GM12878 (cell line): ENCODE measurements at regions not wholly inside any gene's neighbourhood (a gene's known extent, or its start where the extent isn't known, plus 50 kb on each side); places are given as distances from the start of the nearest gene placed in this dataset.

Experiments
- ATAC-seq: fragments of 200-7000 bp; cut with Tn5 transposase; 3 replicates; pipeline ENCODE4 v1.9.1; 2020; ENCODE audit warnings: mild to moderate bottlenecking, moderate library complexity
- BruUV-seq: library from RNA; stranded (reverse); fragments of 400-500 nt; replicated peaks from 2 replicates; lab custom pipeline; 2021; lab: Mats Ljungman, UMichigan
- CTCF ChIA-PET: fragments of 300-600 bp; sonication (Branson Sonifier 250); formaldehyde crosslinking; extraction: SDS; loops from one replicate; lab custom pipeline; 2021; ENCODE audit warnings: inconsistent platforms; lab: Yijun Ruan, JAX
- POLR2A ChIA-PET: fragments of 350-600 bp; formaldehyde crosslinking; extraction: SDS; loops from one replicate; lab custom pipeline; 2021; ENCODE audit warnings: inconsistent platforms; lab: Charles Lee
- RAD21 ChIA-PET: fragments of 300-600 bp; sonication (Branson Sonifier 250); formaldehyde crosslinking; loops from one replicate; lab custom pipeline; 2023; ENCODE audit warnings: antibody characterized with exemption; ENCODE audit not compliant: unreplicated experiment; lab: Charles Lee
- SMC1A ChIA-PET: fragments of 300-600 bp; sonication (Branson Sonifier 250); formaldehyde crosslinking; loops from one replicate; lab custom pipeline; 2023; ENCODE audit not compliant: unreplicated experiment, uncharacterized antibody; lab: Charles Lee
- DNase-seq: peaks from one replicate; pipeline ENCODE4 v3.0.0-alpha.2; 2011; ENCODE audit warnings: low read depth, low spot score
- FAIRE-seq: peaks from 3 replicates; lab custom pipeline; 2011; peaks lifted over from hg19 to GRCh38; lab: Jason Lieb, UNC
- H2AFZ ChIP-seq: 2 replicates; pipeline ENCODE4 v1.6.0; 2011; ENCODE audit warnings: low read depth, low read length, control low read depth; ENCODE audit not compliant: control insufficient read depth
- H3K27ac ChIP-seq: 2 replicates; pipeline ENCODE4 v1.5.1; 2011; ENCODE audit warnings: control low read depth; ENCODE audit not compliant: control insufficient read depth, insufficient read depth
- H3K27me3 ChIP-seq, 2 experiments: replicated peaks in 1 of 2; 2 replicates each; pipeline versions ENCODE4 v1.6.0 to v1.6.1; 2011; ENCODE audit warnings: low read length in 1 of 2; ENCODE audit not compliant: control insufficient read depth in 2 of 2, insufficient read depth in 2 of 2
- H3K36me3 ChIP-seq, 2 experiments: 2 replicates each; pipeline ENCODE4 v1.5.1; 2011; ENCODE audit warnings: low read length in 1 of 2; ENCODE audit not compliant: control insufficient read depth in 2 of 2, insufficient read depth in 2 of 2
- H3K4me1 ChIP-seq: 2 replicates; pipeline ENCODE4 v1.6.1; 2011; ENCODE audit warnings: mild to moderate bottlenecking, low read length, moderate library complexity, mixed read lengths; ENCODE audit not compliant: control insufficient read depth, insufficient read depth
- H3K4me2 ChIP-seq: 2 replicates; pipeline ENCODE4 v1.6.0; 2011; ENCODE audit warnings: control low read depth; ENCODE audit not compliant: control insufficient read depth, insufficient read depth
- H3K4me3 ChIP-seq: fragments of 200-600 bp; sonication (generic); 2 replicates; pipeline ENCODE4 v1.5.1; 2016
- H3K79me2 ChIP-seq: 2 replicates; pipeline ENCODE4 v1.6.0; 2011; ENCODE audit warnings: low read length; ENCODE audit not compliant: control insufficient read depth, insufficient read depth
- H3K9ac ChIP-seq: 2 replicates; pipeline ENCODE4 v1.8.0; 2011; ENCODE audit warnings: low read length, control low read depth, mixed read lengths; ENCODE audit not compliant: control insufficient read depth, insufficient read depth
- H3K9me3 ChIP-seq: replicated peaks from 3 replicates; pipeline ENCODE4 v1.5.1; 2011; ENCODE audit warnings: mild to moderate bottlenecking, low read length; ENCODE audit not compliant: control insufficient read depth, insufficient read depth
- H4K20me1 ChIP-seq: 2 replicates; pipeline ENCODE4 v1.6.0; 2011; ENCODE audit not compliant: control insufficient read depth, insufficient read depth
- CEBPZ ChIP-seq: fragments of 150-350 bp; IDR thresholded peaks from 2 replicates; pipeline ENCODE4 v1.6.1; 2016; ENCODE audit warnings: low read depth, low read length
- CHD4 ChIP-seq: fragments of 200-600 bp; sonication (generic); IDR thresholded peaks from 2 replicates; pipeline ENCODE4 v1.6.1; 2016; ENCODE audit warnings: mild to moderate bottlenecking
- ELK1 ChIP-seq: IDR thresholded peaks from 2 replicates; pipeline ENCODE4 v1.6.1; 2012; ENCODE audit warnings: low read depth, low read length, improper control_type of control experiment
- HCFC1 ChIP-seq: fragments of 150-350 bp; IDR thresholded peaks from 2 replicates; pipeline ENCODE4 v1.6.1; 2014; ENCODE audit warnings: low read length
- IRF5 ChIP-seq: fragments of 450-650 bp; IDR thresholded peaks from 2 replicates; pipeline ENCODE4 v1.6.1; 2017; ENCODE audit warnings: borderline replicate concordance
- MEF2B ChIP-seq: fragments of 450-650 bp; IDR thresholded peaks from 2 replicates; pipeline ENCODE4 v1.6.1; 2018; ENCODE audit warnings: mild to moderate bottlenecking, moderate library complexity; ENCODE audit not compliant: partially characterized antibody, poor library complexity, severe bottlenecking
- SIN3A ChIP-seq: IDR thresholded peaks from 2 replicates; pipeline ENCODE4 v1.6.1; 2012; ENCODE audit warnings: low read depth, low read length, improper control_type of control experiment
- YY1 ChIP-seq: IDR thresholded peaks from 2 replicates; pipeline ENCODE4 v1.6.1; 2011; ENCODE audit warnings: low read depth, mild to moderate bottlenecking, low read length
- ZNF24 ChIP-seq: fragments of 450-650 bp; IDR thresholded peaks from 2 replicates; pipeline ENCODE4 v1.6.1; 2017; ENCODE audit warnings: antibody characterized with exemption, mild to moderate bottlenecking
- WGBS: methylation state at CpG from one replicate; pipeline ENCODE4 v1.1.6; 2016; ENCODE audit warnings: low lambda C conversion rate; ENCODE audit not compliant: insufficient replicate concordance, insufficient coverage; ENCODE audit errors: missing lambda C conversion rate; 5-methylcytosine and 5-hydroxymethylcytosine counted together
- in situ Hi-C: fragments of 300-500 bp; cut with MboI; formaldehyde crosslinking; loops from 9 replicates; pipeline ENCODE4 v1.14.3; 2018; ENCODE audit warnings: mixed read lengths
- intact Hi-C: fragments of 100-400 bp; cut with micrococcal nuclease; formaldehyde crosslinking; loops from one replicate; pipeline ENCODE4 v1.14.2; 2022; ENCODE audit not compliant: unreplicated experiment

GRCh38 chr14:53409969-53410368, 256.8 kb upstream of the DDHD1 start:
- Histone ChIP-seq H3K36me3 (no peaks in the 10 kb centered on the region), H3K9ac (no peak overlapping the region), H3K4me2 (no peak overlapping the region), H3K4me1 (no peaks in the 10 kb centered on the region), H3K4me3 (no peak overlapping the region), H3K27me3 (no peaks in the 10 kb centered on the region), H4K20me1 (no peaks in the 10 kb centered on the region), H3K27ac (no peak overlapping the region), H3K79me2 (no peaks in the 10 kb centered on the region), H2AFZ (no peak overlapping the region), H3K9me3 (no peaks in the 10 kb centered on the region)
- ChIA-PET CTCF (interaction anchor here (1.4 kb wide), 1 partner anchor 938 kb away, joined by 4 read pairs; no protein-coding TSS in a partner anchor), RAD21 (interaction anchor here (0.7 kb wide), 1 partner anchor 938 kb away, joined by 4 read pairs; no protein-coding TSS in a partner anchor), POLR2A (no interaction called here), SMC1A (no interaction called here)
- BruUV-seq = no TSS peak
- intact Hi-C loops = no loop called here
- ATAC-seq (no peak), DNase-seq (no peak), FAIRE-seq (no peak)
- 7% methylated on average over 4 of the region's 4 CpGs for WGBS
- in situ Hi-C loops = no loop called here
- TF ChIP-seq HCFC1 (no peak), IRF5 (no peak), SIN3A (no peak), ZNF24 (no peak), MEF2B (no peak), CHD4 (no peak), CEBPZ (no peak), YY1 (no peak), ELK1 (no peak)
